IPS-18c (cell line): ENCODE measurements at regions not wholly inside any gene's neighbourhood (a gene's known extent, or its start where the extent isn't known, plus 50 kb on each side); places are given as distances from the start of the nearest gene placed in this dataset.

Source experiments
- H3K4me3 ChIP-seq: 2 replicates; pipeline ENCODE4 v1.7.0; 2013; ENCODE audit warnings: low read depth, mild to moderate bottlenecking, low read length, moderate library complexity; ENCODE audit not compliant: insufficient read depth
- H3K9me3 ChIP-seq: one replicate; pipeline ENCODE4 v1.6.1; 2013; ENCODE audit warnings: mild to moderate bottlenecking, low read length, moderate library complexity; ENCODE audit not compliant: control insufficient read depth, insufficient read depth

- H3K4me3 ChIP-seq: peak overlapping the region; percentile 28
- no peaks in the 10 kb centered on the region for H3K9me3 ChIP-seq
Measured at GRCh38 chr4:41866799-41867677, 68.2 kb upstream of the TMEM33 start.

DNA sequence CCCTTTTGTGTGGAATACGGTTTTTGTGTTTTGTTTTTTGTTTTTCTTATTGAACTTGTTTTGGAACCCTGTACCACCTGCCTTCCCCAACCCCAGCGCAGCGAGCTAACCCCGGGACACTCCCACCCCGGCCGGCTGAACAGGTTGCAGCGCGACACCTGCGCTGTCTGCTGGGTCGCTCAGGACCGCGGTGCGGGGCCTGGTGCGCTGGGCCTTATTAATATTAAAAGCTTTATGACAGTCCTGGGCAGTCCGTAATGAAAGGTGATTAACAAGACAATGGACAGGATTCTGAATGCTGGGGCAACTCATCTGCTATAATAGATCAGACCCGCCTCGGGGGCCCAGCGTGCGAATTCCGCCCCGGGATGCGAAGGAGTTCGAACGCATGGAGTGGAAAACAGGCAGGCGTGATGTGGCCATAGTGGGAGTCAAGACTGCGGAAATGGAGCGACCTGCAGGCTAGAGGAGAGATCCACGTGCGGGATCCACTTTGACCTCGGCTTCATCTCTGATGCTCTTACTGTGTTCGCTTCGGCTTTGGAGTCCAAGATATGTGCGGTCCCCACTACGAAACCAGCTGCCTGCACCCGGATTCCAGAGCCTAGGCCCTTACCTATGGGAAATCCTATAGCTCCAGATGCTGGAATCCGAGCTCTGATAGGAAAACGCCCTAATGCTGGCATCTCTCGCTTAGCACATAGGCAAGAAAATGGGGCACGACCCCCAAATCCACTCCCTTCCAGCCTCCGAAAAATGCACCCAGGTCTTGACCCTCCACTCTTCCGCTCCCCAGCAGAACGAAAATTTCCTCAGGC lies 69.0 kb upstream of the TMEM33 start:
- Histone ChIP-seq H3K4me3 (peak overlapping the region; percentile 28; the same call in 1 of the 2 replicates), H3K9me3 (no peaks in the 10 kb centered on the region)

DNA sequence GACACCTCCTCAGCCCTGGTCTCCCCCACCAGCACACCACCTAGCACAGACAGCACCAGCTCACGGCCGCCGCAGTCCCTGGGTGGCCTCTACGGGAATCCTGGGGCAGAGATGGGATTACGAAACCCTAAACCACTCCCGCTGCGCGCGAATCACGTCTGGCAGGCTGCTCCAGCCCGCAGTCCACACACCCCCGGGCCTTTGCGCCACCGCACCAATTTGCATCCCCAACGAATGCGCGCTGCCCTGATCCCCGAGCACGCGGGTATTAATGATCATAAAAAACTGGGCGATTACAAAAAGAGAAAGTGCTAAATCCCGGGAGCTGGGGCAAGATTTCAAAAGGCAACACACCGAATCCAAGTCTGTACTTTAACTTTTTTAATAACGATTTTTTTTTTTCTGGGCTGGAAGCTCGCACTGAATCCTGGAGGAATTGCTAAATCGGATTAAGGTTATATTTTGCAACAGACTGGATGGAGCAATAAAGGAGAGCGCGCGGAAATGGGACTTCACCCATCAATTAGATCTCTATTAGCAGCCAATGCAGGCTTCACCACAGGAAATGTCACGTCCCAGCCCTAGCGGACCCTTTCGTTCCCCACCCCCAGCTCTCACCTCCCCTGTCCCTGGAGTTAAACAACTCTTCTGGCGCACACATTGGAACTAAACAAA lies 69.8 kb upstream of the TMEM33 start:
- no peaks in the 10 kb centered on the region for H3K9me3 ChIP-seq
- H3K4me3 ChIP-seq: no peak overlapping the region

DNA sequence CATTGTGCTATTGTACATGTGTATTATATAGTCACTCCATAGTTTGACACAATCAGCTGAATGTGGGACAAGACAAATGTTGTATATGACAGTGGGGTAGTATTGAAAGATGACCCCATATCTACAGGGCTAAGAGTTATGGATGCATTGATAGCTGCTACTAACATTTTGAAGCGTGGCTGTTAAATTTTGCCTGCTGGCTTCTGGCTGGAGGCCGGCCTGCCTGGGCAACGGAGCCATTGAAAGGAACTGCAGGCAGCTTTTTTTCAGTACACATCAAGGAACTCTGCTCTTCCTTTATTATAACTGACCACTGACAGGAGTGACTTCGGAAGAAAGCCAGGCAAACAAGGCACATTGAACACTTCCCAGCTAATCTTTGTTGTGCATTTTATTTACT lies 76.1 kb upstream of the TMEM33 start:
- Histone ChIP-seq H3K4me3 (no peak overlapping the region), H3K9me3 (no peaks in the 10 kb centered on the region)

GRCh38 chr4:41857226-41857641 lies 78.0 kb upstream of the TMEM33 start:
- Histone ChIP-seq H3K9me3 (no peaks in the 10 kb centered on the region), H3K4me3 (no peak overlapping the region)

- no peak overlapping the region for H3K4me3 ChIP-seq
Measured at GRCh38 chr4:41856797-41857196, 78.4 kb upstream of the TMEM33 start.

GRCh38 chr4:41853973-41854372 lies 81.3 kb upstream of the TMEM33 start:
- H3K9me3 ChIP-seq: no peaks in the 10 kb centered on the region
- no peak overlapping the region for H3K4me3 ChIP-seq

More at GRCh38 chr4:41856797-41857196, 78.4 kb upstream of the TMEM33 start:
- H3K9me3 ChIP-seq: no peaks in the 10 kb centered on the region

DNA sequence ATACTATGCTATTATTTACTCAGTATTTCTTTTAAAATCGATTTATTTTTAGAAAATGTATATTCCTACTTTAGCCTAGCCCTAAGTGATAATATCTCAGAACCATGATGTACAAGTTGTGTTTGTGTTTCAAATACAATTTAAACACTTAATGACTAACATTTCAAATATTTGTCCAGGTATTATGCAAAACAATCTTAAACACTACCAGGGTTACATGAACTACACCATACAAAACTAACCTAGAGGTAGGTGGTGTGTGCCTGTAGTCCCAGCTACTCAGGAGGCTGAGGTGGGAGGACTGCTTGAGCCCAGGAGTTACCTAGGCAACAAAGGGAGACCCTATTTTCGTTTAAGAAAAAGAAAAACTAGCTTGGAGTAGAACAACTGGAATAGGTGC lies 83.0 kb upstream of the TMEM33 start:
- no peaks in the 10 kb centered on the region for H3K9me3 ChIP-seq
- no peak overlapping the region for H3K4me3 ChIP-seq

DNA sequence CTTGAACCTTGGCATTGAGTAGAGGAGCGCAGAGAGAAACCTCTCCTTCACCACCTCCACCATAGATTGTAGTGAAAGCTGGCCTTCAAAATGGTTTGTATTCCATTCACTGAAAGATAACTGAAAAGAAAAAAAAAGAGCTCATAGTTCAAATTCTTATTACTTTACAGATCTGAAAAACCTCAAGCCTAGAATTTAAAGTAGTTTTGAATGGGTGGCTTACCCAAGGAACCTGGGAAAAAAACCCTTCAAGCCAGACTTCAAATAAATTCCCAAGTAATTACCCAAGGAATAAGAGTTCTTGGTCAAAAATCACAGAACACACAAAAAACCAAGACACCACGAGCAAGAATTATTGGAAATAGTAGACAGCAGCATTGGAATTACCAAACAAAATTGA lies 83.6 kb upstream of the TMEM33 start:
- Histone ChIP-seq H3K9me3 (no peaks in the 10 kb centered on the region), H3K4me3 (no peak overlapping the region)

DNA sequence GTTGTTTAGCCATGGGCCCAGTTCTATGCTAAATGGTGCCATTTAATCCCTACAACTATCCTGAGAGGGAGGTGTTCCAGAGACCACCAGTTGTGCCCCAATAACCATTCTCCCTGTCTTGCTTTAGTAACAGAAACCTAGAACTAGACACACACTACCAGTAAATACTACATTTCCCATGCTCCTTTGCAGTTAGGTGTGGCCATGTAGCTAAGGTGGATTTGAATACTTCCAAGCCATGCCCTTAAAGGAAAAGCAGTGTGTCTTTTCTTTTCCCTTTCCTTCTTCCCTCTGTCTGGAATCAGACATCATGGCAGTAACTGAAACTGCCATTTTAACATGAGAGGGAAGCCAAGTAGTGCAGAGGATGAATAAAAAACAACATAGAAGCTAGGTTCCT lies 90.9 kb upstream of the TMEM33 start:
- H3K9me3 ChIP-seq: no peaks in the 10 kb centered on the region
- H3K4me3 ChIP-seq: no peak overlapping the region

DNA sequence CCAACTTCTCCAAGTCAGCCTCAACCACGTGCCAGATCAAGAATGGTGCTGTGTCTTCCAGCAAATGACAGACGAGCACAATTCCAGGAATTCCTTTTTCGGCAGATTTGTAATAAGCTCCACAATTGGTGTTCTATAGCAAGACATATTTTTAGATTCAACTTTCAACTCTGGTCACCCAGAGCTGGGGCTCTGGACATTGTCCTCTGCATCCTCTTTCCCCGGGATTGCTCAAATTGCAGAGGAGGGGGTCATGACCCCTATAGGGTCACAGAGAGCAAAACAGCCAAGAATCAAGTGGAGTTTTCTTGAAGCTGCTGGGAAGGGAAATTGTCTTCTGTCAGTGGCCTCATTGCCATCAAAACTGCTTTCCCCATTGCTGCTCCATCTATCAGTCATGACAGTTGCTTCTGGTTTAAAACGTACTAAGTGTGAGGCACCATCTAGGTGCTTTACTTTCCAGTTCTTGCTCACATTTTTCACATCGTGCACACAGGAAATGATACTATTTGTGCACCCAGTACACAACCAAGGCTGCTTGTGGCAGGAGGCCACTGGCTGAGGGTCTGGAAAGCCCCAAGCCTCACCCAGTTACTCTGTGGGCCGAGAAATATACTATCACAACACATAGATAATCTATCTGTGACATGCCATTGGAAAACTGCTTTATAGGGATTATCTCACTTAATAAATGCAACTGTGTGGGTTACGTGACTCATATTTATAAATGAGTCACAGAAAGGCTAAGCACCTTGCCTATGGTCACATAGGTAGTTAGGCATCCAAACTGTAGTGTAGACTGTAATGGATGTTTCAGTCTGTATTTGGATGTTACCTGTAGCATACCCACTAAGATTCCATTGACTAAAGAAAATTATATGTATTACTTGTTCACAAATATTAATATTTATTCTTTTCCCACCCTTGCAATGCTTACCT lies 91.7 kb upstream of the PHOX2B start:
- H3K4me3 ChIP-seq: no peak overlapping the region
- no peaks in the 10 kb centered on the region for H3K9me3 ChIP-seq

DNA sequence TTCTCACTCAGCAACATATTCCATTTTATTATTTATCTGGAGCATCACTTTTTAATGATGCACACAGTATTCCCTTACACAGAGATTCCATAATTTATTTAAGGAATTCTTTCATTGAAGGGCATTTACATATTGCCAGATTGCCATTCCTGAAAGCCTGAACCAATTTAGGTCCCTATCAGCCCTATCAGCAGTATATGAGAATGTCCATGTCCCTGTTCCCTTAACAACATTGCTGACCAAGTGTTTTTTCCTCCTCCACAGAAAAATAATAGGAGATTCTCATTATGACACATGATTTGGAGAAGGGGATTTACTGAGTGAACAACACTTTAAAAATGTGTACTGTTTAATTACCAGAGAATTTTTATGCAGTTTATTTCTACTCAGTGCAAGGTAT lies 90.1 kb upstream of the PHOX2B start:
- no peaks in the 10 kb centered on the region for H3K9me3 ChIP-seq
- H3K4me3 ChIP-seq: no peak overlapping the region

- Histone ChIP-seq H3K9me3 (no peaks in the 10 kb centered on the region), H3K4me3 (no peak overlapping the region)
Measured at GRCh38 chr4:41835321-41835995, 86.9 kb upstream of the PHOX2B start.

DNA sequence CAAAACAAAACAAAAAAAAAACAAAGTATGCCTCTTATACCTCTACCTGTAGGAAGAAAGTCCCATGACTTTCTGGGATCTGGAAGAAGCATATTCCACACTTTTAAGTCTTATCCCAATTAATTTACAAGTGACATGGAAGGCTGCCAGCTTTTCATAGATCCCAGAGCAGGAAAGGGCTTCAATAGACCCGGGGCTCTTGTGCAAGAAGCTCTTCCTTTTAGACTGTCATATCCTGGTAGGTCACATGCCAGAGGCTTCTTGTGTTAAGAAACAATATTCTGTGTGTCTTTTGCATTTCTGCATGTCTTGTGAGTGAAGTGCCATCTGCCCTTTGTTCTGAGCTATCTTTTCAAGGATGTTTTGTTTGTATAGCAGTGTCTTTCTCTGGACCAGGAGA lies 84.4 kb upstream of the PHOX2B start:
- Histone ChIP-seq H3K9me3 (no peaks in the 10 kb centered on the region), H3K4me3 (no peak overlapping the region)

- Histone ChIP-seq H3K9me3 (no peaks in the 10 kb centered on the region), H3K4me3 (no peak overlapping the region)
Measured at GRCh38 chr4:41822325-41822724, 73.8 kb upstream of the PHOX2B start.

GRCh38 chr4:41820473-41820872 lies 71.9 kb upstream of the PHOX2B start:
- no peak overlapping the region for H3K4me3 ChIP-seq
- no peaks in the 10 kb centered on the region for H3K9me3 ChIP-seq
